ENCODE measurements at regions not wholly inside any gene's neighbourhood (a gene's known extent, or its start where the extent isn't known, plus 50 kb on each side); places are given as distances from the start of the nearest gene placed in this dataset.

- no peak for DNase-seq
Measured at GRCh38 chr3:62982795-62983455, 107.7 kb upstream of the CADPS start.

DNA sequence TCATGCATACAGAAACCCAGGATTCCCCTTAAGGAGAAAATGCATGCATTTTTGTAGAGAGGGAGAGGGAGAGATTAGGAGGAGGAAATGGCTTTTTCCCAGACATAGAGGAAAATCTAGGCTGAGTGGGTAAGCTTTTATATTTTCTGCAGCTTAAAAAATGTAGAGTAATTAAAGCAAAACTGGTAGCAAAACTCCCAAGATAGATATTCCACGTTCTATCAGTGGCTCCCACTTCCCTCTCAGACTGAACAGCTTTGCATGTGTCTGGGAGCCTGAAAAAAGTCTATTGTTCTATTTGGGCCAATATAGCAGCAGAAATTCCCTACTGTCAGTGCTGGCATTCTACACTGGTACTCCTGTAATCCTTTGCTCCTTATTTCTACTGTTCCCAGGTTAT, 110.8 kb upstream of the CADPS start:
- DNase-seq: no peak

DNA sequence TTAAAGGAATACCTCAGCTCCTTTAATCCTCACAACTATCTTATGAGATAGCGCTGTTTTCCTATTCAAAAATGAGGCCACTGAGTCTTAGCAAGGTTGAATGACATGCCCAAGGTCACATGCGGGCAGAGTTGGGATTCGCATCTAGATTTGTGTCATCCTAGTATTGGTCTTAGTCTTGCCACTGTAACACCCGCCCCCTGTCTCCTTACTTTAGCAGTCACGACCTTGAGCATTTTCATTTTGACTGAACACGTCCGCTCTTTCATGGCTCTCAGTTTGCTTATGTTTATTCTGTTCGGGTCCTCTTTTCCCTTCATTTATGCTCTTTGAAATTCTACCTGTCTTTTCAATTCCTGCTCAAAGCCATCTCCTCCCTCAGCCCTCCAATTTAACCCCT, 112.5 kb upstream of the CADPS start:
- DNase-seq: no peak

GRCh38 chr3:62990704-62991413, 115.6 kb upstream of the CADPS start:
- no peak for DNase-seq

GRCh38 chr3:62992520-62992919, 117.3 kb upstream of the CADPS start:
- DNase-seq: no peak

GRCh38 chr3:62995119-62995518, 119.9 kb upstream of the CADPS start:
- DNase-seq: no peak

DNA sequence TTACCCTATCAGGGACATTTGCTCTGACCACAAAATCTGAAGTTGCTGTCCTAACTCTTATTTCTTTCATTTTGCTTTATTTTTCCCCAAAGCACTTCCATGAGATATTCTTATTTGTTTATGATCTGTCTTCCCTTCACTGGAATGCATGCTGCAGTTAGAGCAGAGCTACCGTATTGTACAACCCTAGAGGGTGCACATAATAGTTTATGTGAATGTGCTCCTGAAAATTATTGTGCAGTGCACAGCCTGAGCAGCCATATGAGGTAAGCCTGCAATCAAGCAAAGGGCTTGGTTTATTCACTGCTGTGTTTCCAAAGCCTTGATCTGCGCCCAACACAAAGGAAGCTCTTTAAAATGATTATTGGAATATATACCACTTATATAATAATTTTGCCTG, 120.3 kb upstream of the CADPS start:
- DNase-seq: no peak

- no peak for DNase-seq
Measured at GRCh38 chr3:62997369-62997768, 122.2 kb upstream of the CADPS start.

DNA sequence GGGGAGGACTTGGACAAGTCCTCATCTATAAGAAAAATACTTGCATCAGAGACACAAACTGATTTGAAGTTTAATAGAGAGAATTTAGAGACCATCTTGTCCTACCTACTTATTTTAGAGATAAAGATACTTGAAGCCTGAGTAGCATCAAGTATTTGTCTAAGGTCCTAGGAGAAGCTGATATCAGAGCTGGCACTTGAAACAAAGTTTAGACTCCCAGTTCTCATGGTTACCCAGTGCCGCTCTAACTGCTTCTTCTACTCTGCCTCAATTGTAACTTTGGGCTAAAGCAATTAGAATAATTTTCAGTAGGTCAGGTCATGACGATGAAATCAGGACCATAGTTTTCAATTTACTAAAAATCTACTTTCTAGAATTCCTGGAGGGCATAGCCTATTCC, 123.9 kb upstream of the CADPS start:
- no peak for DNase-seq

DNA sequence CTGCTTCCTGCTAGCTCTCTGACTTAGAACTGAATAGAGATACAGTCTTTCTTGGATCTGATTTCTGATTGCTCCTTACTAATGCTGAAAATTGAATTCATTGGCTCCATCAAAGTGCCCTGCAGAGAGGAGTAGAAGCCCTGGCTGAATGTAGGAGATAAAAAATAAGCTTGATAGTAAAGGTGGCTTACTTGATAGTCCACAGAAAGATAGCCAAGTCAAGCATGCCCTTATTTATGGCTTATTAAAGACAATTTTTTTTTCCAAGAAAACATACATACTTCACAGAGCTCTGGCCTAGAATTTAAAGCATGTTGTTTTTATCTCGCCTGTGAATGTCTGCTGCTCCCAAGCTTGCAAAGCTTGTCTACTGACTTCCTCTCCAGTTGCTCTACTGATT, 124.6 kb upstream of the CADPS start:
- DNase-seq: no peak

- no peak for DNase-seq
Measured at GRCh38 chr3:63004448-63004847, 129.2 kb upstream of the CADPS start.

GRCh38 chr3:63015614-63016309, 140.5 kb upstream of the CADPS start:
- DNase-seq: no peak

- DNase-seq: no peak
Measured at GRCh38 chr3:63022114-63022513, 146.9 kb upstream of the CADPS start.

- DNase-seq: no peak
Measured at GRCh38 chr3:63026722-63027121, 151.5 kb upstream of the CADPS start.

DNA sequence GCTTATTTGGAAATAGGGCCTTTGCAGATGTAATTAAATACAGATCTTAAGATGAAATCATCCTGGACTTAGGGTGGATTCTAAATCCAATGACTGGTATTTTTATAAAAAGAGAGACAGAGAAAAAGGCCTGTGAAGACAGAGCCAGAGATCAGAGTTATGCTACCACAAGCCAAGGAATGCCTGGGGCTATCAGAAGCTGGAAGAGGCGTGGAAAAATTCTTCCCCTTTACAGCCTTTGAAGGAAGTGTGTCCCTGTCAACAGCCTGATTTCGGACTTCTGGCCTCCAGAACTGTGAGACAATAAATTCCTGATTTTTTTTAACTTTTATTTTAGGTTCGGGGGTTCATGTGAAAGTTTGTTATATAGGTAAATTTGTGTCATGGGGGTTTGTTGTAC, 154.1 kb upstream of the CADPS start:
- DNase-seq: no peak

GRCh38 chr3:63029921-63030320, 154.7 kb upstream of the CADPS start:
- DNase-seq: no peak

DNA sequence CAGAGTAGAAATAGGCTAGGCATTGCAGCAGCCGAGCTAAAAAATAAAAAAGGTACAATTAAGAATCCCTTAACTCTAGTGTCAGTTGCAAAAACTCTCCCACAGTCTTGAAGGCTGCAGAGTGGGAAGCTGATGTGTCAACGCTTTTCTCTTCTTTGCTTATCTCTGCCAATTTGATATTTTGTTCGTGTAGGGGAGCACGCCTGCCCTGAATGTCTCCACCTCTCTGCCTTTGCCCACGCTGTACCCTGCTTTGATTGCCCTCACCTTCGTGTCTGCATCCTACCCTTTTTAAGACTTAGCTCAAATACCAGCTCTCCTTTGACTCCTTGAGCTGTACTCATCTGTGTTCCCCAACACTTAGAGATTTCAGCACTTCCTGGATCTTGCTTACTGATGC, 155.4 kb upstream of the CADPS start:
- DNase-seq: no peak

DNA sequence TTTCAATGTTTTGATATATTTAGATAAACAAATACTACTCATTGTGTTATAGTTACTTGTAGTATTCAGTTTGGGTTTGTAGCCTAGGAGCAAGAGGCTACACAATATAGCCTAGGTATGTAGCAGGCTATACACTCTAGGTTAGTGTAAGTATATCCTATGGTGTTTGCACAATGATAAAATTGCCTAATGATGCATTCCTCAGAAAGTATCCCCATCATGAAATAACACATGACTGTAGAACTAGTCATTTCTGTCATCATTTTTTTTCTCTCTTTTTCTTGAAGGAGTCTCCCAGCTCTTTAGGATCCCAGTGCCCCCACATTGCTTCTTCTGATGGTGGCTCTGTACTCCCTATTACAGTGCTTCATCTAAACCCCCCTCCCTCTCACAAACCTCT, 157.7 kb upstream of the CADPS start:
- no peak for DNase-seq

DNA sequence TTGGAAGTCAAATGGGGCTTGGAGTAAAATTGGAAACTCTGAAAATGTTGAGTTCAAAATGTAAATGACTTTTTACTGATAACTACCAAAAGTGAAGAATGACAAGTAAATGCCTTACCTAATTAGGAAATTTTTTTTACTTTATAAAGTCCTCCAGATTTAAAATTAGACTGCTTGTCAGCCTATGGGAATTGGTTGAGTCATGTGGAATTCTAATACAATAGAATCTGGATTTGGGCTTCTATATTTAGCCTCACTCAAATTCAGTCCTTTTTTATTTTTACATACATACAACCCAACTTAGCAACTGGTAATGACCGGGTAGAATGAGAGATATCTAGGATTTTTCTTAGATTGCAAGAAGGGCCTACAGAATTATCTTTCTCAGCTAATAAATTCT, 158.9 kb upstream of the CADPS start:
- no peak for DNase-seq

DNA sequence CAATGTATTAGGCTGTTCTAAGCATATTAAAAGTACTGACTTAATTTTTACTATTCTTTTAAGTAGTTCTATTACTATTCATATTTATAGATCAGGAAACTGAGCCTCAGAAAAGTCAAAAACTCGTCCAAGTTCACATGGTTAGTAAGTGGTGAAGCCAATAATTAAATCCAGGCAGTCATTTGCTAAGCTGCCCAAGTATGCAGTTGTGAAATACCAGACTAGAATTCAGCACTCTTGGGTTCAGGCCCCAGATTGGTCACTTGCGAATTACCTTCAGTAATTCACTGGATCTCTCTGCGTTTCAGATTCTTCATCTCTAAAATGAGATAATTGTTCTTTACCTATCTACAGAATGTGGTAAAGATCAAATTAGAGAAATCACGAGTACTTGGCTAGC, 161.9 kb upstream of the CADPS start:
- no peak for DNase-seq

GRCh38 chr3:63042833-63043232, 167.6 kb upstream of the CADPS start:
- DNase-seq: no peak

DNA sequence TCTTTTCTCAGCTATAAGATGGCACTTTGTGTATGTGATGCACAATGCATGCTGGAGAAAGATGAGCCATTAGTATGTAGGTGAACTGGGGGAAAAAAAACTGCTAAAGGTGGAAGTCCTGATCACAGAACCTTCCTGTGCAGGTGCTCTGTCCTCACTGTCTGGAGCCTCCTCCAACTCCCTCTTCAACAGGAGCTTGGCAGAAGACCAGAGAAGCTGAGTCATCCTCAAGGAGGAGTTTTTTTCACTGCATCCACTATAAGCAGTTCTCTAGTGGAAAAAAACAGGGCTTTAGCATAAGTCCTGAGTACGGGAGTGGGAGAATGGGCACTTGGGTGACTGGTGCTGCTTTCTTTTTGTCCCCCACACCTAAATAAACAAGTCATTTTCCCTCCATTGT, 168.4 kb upstream of the CADPS start:
- no peak for DNase-seq

GRCh38 chr3:63046152-63046551, 170.9 kb upstream of the CADPS start:
- DNase-seq: no peak

DNA sequence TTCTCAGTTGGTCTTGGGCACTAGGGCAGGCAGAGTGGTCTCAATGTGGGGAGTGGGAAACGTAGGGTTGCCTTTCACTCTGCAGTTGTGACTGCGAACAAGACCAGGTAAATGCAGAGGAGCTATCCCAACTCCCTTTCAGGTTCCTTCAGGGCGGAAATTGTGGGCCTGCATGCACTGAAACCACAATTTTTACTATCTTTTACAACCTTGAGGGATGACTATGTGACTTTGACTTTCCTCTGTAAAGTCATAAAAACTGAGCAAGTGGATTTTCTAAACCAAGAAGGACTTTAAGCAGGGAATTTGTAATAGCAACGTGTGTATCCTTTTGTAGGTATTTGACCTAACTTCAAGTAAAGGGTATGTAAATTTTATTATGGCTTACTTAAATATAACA, 171.4 kb upstream of the CADPS start:
- DNase-seq: no peak
